Right cardiac atrium (tissue), 5 donors: ENCODE measurements at regions not wholly inside any gene's neighbourhood (a gene's known extent, or its start where the extent isn't known, plus 50 kb on each side); places are given as distances from the start of the nearest gene placed in this dataset.

Source experiments
- ATAC-seq, 2 donors: fragments of 200-7000 bp; cut with Tn5 transposase; one replicate each; pipeline versions ENCODE4 v1.8.0 to v1.9.1; 2020; ENCODE audit warnings: moderate library complexity in 2 of 2, mild to moderate bottlenecking in 1 of 2
- DNase-seq, 3 donors: peaks; one replicate each; pipeline ENCODE4 v3.0.0-alpha.2; 2020
- H3K27ac ChIP-seq: one replicate; pipeline ENCODE4 v1.5.1; 2013; ENCODE audit warnings: mild to moderate bottlenecking, low read length, control low read depth, moderate library complexity
- H3K27me3 ChIP-seq: one replicate; pipeline ENCODE4 v1.6.1; 2013; ENCODE audit not compliant: control insufficient read depth, insufficient read depth
- H3K4me1 ChIP-seq: one replicate; pipeline ENCODE4 v1.6.1; 2013; ENCODE audit warnings: low read length; ENCODE audit not compliant: control insufficient read depth, insufficient read depth
- H3K4me3 ChIP-seq: one replicate; pipeline ENCODE4 v1.5.1; 2013; ENCODE audit warnings: low read length, control low read depth
- H3K9me3 ChIP-seq: one replicate; pipeline ENCODE4 v1.6.1; 2013; ENCODE audit warnings: low read length; ENCODE audit not compliant: control insufficient read depth
- WGBS: extraction: QIAGEN DNeasy Blood & Tissue Kit; methylation state at CpG from one replicate; pipeline ENCODE4 v1.1.7; 2013; 5-methylcytosine and 5-hydroxymethylcytosine counted together
- intact Hi-C, 4 donors: fragments of 100-400 bp; cut with DNase I; formaldehyde crosslinking; loops; one replicate each; pipeline versions ENCODE4 v1.11.0 to v1.14.0; 2022 to 2023
- donor health status: healthy with polysubstance abuse.
- donor health status: DM: no; HTN: yes; CAD: no.
- donor health status: DM: no; HTN: no; CAD: no.
- donor health status: DM: no; HTN: yes; CAD: no; lungs with severe emphysema.
- donor health status: DM: yes; HTN: yes; CAD: no.

- ATAC-seq = peak; percentile 16 to 26
- intact Hi-C loops = no loop called here
- Histone ChIP-seq H3K27ac (no peak overlapping the region), H3K4me3 (no peak overlapping the region), H3K4me1 (no peaks in the 10 kb centered on the region), H3K9me3 (no peaks in the 10 kb centered on the region), H3K27me3 (no peaks in the 10 kb centered on the region)
- WGBS = 4% methylated on average over 51 of the region's 51 CpGs
- peak; percentile 3 to 20 (median 19) for DNase-seq
Measured at GRCh38 chr4:116925900-116926457, 159.4 kb downstream of the TRAM1L1 start.

GRCh38 chr4:116923389-116923788, 162.0 kb downstream of the TRAM1L1 start:
- DNase-seq = no peak
- Histone ChIP-seq H3K27me3 (no peaks in the 10 kb centered on the region), H3K27ac (no peak overlapping the region), H3K4me1 (no peaks in the 10 kb centered on the region), H3K9me3 (no peaks in the 10 kb centered on the region), H3K4me3 (no peak overlapping the region)
- 81% methylated on average over 4 of the region's 4 CpGs for WGBS
- ATAC-seq = no peak
- intact Hi-C loops = no loop called here

- Histone ChIP-seq H3K27ac (no peak overlapping the region), H3K4me1 (no peaks in the 10 kb centered on the region), H3K9me3 (no peaks in the 10 kb centered on the region), H3K27me3 (no peaks in the 10 kb centered on the region), H3K4me3 (no peak overlapping the region)
- ATAC-seq (no peak), DNase-seq (no peak)
- intact Hi-C loops = no loop called here
- 55% methylated on average over 1 of the region's 1 CpG for WGBS
Measured at GRCh38 chr4:116913451-116913850, 171.9 kb downstream of the TRAM1L1 start.

- H3K27ac ChIP-seq = no peak overlapping the region
- DNase-seq (no peak), ATAC-seq (no peak)
- H3K27me3 ChIP-seq = no peaks in the 10 kb centered on the region
- no peak overlapping the region for H3K4me3 ChIP-seq
- no peaks in the 10 kb centered on the region for H3K9me3 ChIP-seq
- intact Hi-C loops = no loop called here
- WGBS = 77% methylated on average over 2 of the region's 2 CpGs
- H3K4me1 ChIP-seq = no peaks in the 10 kb centered on the region
Measured at GRCh38 chr4:116906758-116907157, 178.6 kb downstream of the TRAM1L1 start.

- ATAC-seq = no peak
- intact Hi-C loops = no loop called here
- H3K9me3 ChIP-seq = no peaks in the 10 kb centered on the region
Measured at GRCh38 chr4:116899561-116899960, 185.8 kb downstream of the TRAM1L1 start.

GRCh38 chr4:116885579-116885978, 199.8 kb downstream of the TRAM1L1 start:
- H3K4me3 ChIP-seq = no peak overlapping the region
- DNase-seq = no peak
- H3K27ac ChIP-seq = no peak overlapping the region
- intact Hi-C loops = no loop called here
- H3K9me3 ChIP-seq = no peaks in the 10 kb centered on the region
- no peaks in the 10 kb centered on the region for H3K4me1 ChIP-seq
- H3K27me3 ChIP-seq = no peaks in the 10 kb centered on the region
- no peak for ATAC-seq

More at GRCh38 chr4:116899561-116899960, 185.8 kb downstream of the TRAM1L1 start:
- no peak overlapping the region for H3K4me3 ChIP-seq
- DNase-seq = no peak
- H3K27ac ChIP-seq = no peak overlapping the region
- no peaks in the 10 kb centered on the region for H3K27me3 ChIP-seq
- no peaks in the 10 kb centered on the region for H3K4me1 ChIP-seq
- WGBS = 68% methylated on average over 1 of the region's 1 CpG

GRCh38 chr4:116882503-116882902, 202.9 kb downstream of the TRAM1L1 start:
- no peaks in the 10 kb centered on the region for H3K9me3 ChIP-seq
- ATAC-seq = no peak
- H3K27me3 ChIP-seq = no peaks in the 10 kb centered on the region
- intact Hi-C loops = no loop called here
- H3K4me1 ChIP-seq = no peaks in the 10 kb centered on the region
- 85% methylated on average over 3 of the region's 3 CpGs for WGBS
- no peak overlapping the region for H3K4me3 ChIP-seq
- H3K27ac ChIP-seq = no peak overlapping the region
- DNase-seq = no peak

GRCh38 chr4:116881077-116881476, 204.3 kb downstream of the TRAM1L1 start:
- Histone ChIP-seq H3K27ac (no peak overlapping the region), H3K4me1 (no peaks in the 10 kb centered on the region), H3K9me3 (no peaks in the 10 kb centered on the region), H3K4me3 (no peak overlapping the region), H3K27me3 (no peaks in the 10 kb centered on the region)
- no peak for ATAC-seq
- DNase-seq = no peak
- WGBS = 35% methylated on average over 1 of the region's 1 CpG
- intact Hi-C loops = no loop called here

GRCh38 chr4:116880625-116881024, 204.8 kb downstream of the TRAM1L1 start:
- Histone ChIP-seq H3K4me3 (no peak overlapping the region), H3K9me3 (no peaks in the 10 kb centered on the region), H3K27ac (no peak overlapping the region), H3K27me3 (no peaks in the 10 kb centered on the region), H3K4me1 (no peaks in the 10 kb centered on the region)
- no peak for DNase-seq
- no peak for ATAC-seq
- WGBS = 55% methylated on average over 1 of the region's 1 CpG
- intact Hi-C loops = no loop called here

GRCh38 chr4:116878280-116878679, 207.1 kb downstream of the TRAM1L1 start:
- H3K27me3 ChIP-seq = no peaks in the 10 kb centered on the region
- ATAC-seq = no peak
- no peaks in the 10 kb centered on the region for H3K4me1 ChIP-seq
- no peak overlapping the region for H3K27ac ChIP-seq
- H3K9me3 ChIP-seq = no peaks in the 10 kb centered on the region
- intact Hi-C loops = no loop called here
- H3K4me3 ChIP-seq = no peak overlapping the region
- DNase-seq = no peak

GRCh38 chr4:116877069-116877468, 208.3 kb downstream of the TRAM1L1 start:
- no peak overlapping the region for H3K27ac ChIP-seq
- no peaks in the 10 kb centered on the region for H3K9me3 ChIP-seq
- H3K4me3 ChIP-seq = no peak overlapping the region
- 66% methylated on average over 1 of the region's 1 CpG for WGBS
- H3K27me3 ChIP-seq = no peaks in the 10 kb centered on the region
- ATAC-seq = no peak
- DNase-seq = no peak
- intact Hi-C loops = no loop called here
- no peaks in the 10 kb centered on the region for H3K4me1 ChIP-seq

- no peak for DNase-seq
- no peak for ATAC-seq
- Histone ChIP-seq H3K4me3 (no peak overlapping the region), H3K27me3 (no peaks in the 10 kb centered on the region), H3K4me1 (no peaks in the 10 kb centered on the region), H3K9me3 (no peaks in the 10 kb centered on the region), H3K27ac (no peak overlapping the region)
- intact Hi-C loops = no loop called here
- WGBS = 22% methylated on average over 1 of the region's 1 CpG
Measured at GRCh38 chr4:116872941-116873340, 212.4 kb downstream of the TRAM1L1 start.
